IMR-90 (cell line): ENCODE measurements at regions not wholly inside any gene's neighbourhood (a gene's known extent, or its start where the extent isn't known, plus 50 kb on each side); places are given as distances from the start of the nearest gene placed in this dataset.
A peak's percentile ranks its signal among the peaks of the same experiment; 100 is the strongest.

Experiments
- ATAC-seq: fragments of 200-7000 bp; cut with Tn5 transposase; 2 replicates; pipeline ENCODE4 v1.9.1; 2020; ENCODE audit warnings: low read depth, mild to moderate bottlenecking, moderate library complexity
- BruUV-seq: library from RNA; stranded (reverse); fragments of 400-500 nt; replicated peaks from 2 replicates; lab custom pipeline; 2021; lab: Mats Ljungman, UMichigan
- CTCF ChIA-PET: fragments of 300-600 bp; formaldehyde crosslinking; extraction: SDS; loops from one replicate; lab custom pipeline; 2021; ENCODE audit warnings: antibody characterized with exemption; lab: Yijun Ruan, JAX
- POLR2A ChIA-PET: fragments of 300-600 bp; sonication (Branson Sonifier 250); formaldehyde crosslinking; loops from one replicate; lab custom pipeline; 2022; ENCODE audit warnings: antibody characterized with exemption; ENCODE audit not compliant: unreplicated experiment; lab: Charles Lee
- DNase-seq: peaks from one replicate; pipeline ENCODE4 v3.0.0; 2013
- H2AFZ ChIP-seq: replicated peaks from 2 replicates; pipeline ENCODE3; 2013; ENCODE audit warnings: low read length, mild to moderate bottlenecking; ENCODE audit not compliant: poor library complexity
- H2AK5ac ChIP-seq: 2 replicates; pipeline ENCODE4 v1.6.1; 2013; ENCODE audit warnings: low read depth, low read length, inconsistent platforms
- H2AK9ac ChIP-seq: replicated peaks from 2 replicates; pipeline ENCODE3; 2013; ENCODE audit warnings: mild to moderate bottlenecking, low read depth, low read length, moderate library complexity; ENCODE audit not compliant: poor library complexity
- H2BK120ac ChIP-seq: 2 replicates; pipeline ENCODE4 v1.6.1; 2013; ENCODE audit warnings: low read depth, low read length, inconsistent platforms
- H2BK15ac ChIP-seq: 3 replicates; pipeline ENCODE4 v1.6.1; 2013; ENCODE audit warnings: low read depth, low read length, inconsistent platforms
- H2BK20ac ChIP-seq: 2 replicates; pipeline ENCODE4 v1.6.1; 2013; ENCODE audit warnings: low read depth, mild to moderate bottlenecking, inconsistent platforms, low read length, moderate library complexity
- H2BK5ac ChIP-seq: 2 replicates; pipeline ENCODE4 v1.6.1; 2013; ENCODE audit warnings: mild to moderate bottlenecking, low read depth, low read length, inconsistent platforms; ENCODE audit not compliant: poor library complexity, severe bottlenecking
- H3K14ac ChIP-seq: replicated peaks from 2 replicates; pipeline ENCODE4 v1.6.1; 2013; ENCODE audit warnings: low read depth, low read length, inconsistent platforms
- H3K18ac ChIP-seq: 2 replicates; pipeline ENCODE4 v1.6.1; 2013; ENCODE audit warnings: low read depth, low read length, control low read depth
- H3K23ac ChIP-seq: 2 replicates; pipeline ENCODE4 v1.6.1; 2013; ENCODE audit warnings: low read depth, low read length, inconsistent platforms
- H3K27ac ChIP-seq: 2 replicates; pipeline ENCODE4 v1.5.1; 2013; ENCODE audit warnings: mild to moderate bottlenecking, control low read depth, low read length; ENCODE audit not compliant: insufficient read depth
- H3K27me3 ChIP-seq: 2 replicates; pipeline ENCODE4 v1.6.1; 2013; ENCODE audit warnings: low read length; ENCODE audit not compliant: control insufficient read depth, insufficient read depth
- H3K36me3 ChIP-seq: 2 replicates; pipeline ENCODE4 v1.6.1; 2013; ENCODE audit warnings: low read length, mixed read lengths; ENCODE audit not compliant: control insufficient read depth, insufficient read depth
- H3K4ac ChIP-seq: 2 replicates; pipeline ENCODE4 v1.6.1; 2013; ENCODE audit warnings: low read depth, low read length, inconsistent platforms
- H3K4me1 ChIP-seq: 2 replicates; pipeline ENCODE4 v1.6.1; 2013; ENCODE audit warnings: low read length, mixed read lengths; ENCODE audit not compliant: control insufficient read depth, insufficient read depth
- H3K4me2 ChIP-seq: 2 replicates; pipeline ENCODE4 v1.6.1; 2013; ENCODE audit warnings: low read depth, mild to moderate bottlenecking, control low read depth, low read length, moderate library complexity
- H3K4me3 ChIP-seq: 2 replicates; pipeline ENCODE4 v1.5.1; 2013; ENCODE audit warnings: low read depth, mild to moderate bottlenecking, control low read depth, low read length, moderate library complexity; ENCODE audit not compliant: insufficient read depth
- H3K56ac ChIP-seq: 2 replicates; pipeline ENCODE4 v1.6.1; 2013; ENCODE audit warnings: low read length, inconsistent platforms; ENCODE audit not compliant: insufficient read depth; ENCODE audit errors: extremely low read depth
- H3K79me1 ChIP-seq, 2 experiments: 2 replicates each; pipeline ENCODE4 v1.6.1; 2013; ENCODE audit warnings: low read length in 2 of 2, inconsistent platforms in 1 of 2, low read depth in 1 of 2
- H3K9ac ChIP-seq: 2 replicates; pipeline ENCODE4 v1.6.1; 2013; ENCODE audit warnings: low read depth, low read length, control low read depth
- H3K9me1 ChIP-seq: 2 replicates; pipeline ENCODE4 v1.6.1; 2013; ENCODE audit warnings: low read length, inconsistent platforms; ENCODE audit not compliant: insufficient read depth
- H3K9me3 ChIP-seq: 2 replicates; pipeline ENCODE4 v1.6.1; 2013; ENCODE audit warnings: low read length; ENCODE audit not compliant: control insufficient read depth, insufficient read depth
- H4K20me1 ChIP-seq: 2 replicates; pipeline ENCODE4 v1.6.1; 2013; ENCODE audit warnings: low read length, inconsistent platforms; ENCODE audit not compliant: insufficient read depth
- H4K5ac ChIP-seq: 2 replicates; pipeline ENCODE4 v1.6.1; 2013; ENCODE audit warnings: mild to moderate bottlenecking, low read depth, low read length, control low read depth
- H4K8ac ChIP-seq, 2 experiments: 2 replicates each; pipeline ENCODE4 v1.6.1; 2013; ENCODE audit warnings: low read depth in 2 of 2, low read length in 2 of 2, control low read depth in 1 of 2, inconsistent platforms in 1 of 2
- H4K91ac ChIP-seq: 2 replicates; pipeline ENCODE4 v1.6.1; 2013; ENCODE audit warnings: low read depth, low read length, inconsistent platforms; ENCODE audit not compliant: insufficient read depth
- MAFK ChIP-seq: IDR thresholded peaks from 2 replicates; pipeline ENCODE4 v1.6.1; 2012; ENCODE audit warnings: low read depth, low read length, improper control_type of control experiment
- WGBS, 2 experiments: methylation state at CpG; one replicate each; pipeline versions ENCODE4 v1.1.5 to v1.1.7; 2013; ENCODE audit warnings: missing lambda C conversion rate in 2 of 2; ENCODE audit not compliant: insufficient read length in 1 of 2; ENCODE audit errors: extremely low coverage in 2 of 2; 5-methylcytosine and 5-hydroxymethylcytosine counted together
- dilution Hi-C: fragments of 300-500 bp; cut with HindIII; formaldehyde crosslinking; loops from one replicate; pipeline ENCODE4 v1.14.3; 2018; ENCODE audit warnings: low sequenced_read_pairs; ENCODE audit not compliant: unreplicated experiment
- in situ Hi-C: fragments of 300-500 bp; cut with MboI; formaldehyde crosslinking; loops from 3 replicates; pipeline ENCODE4 v1.14.3; 2019; ENCODE audit warnings: low sequenced_read_pairs, inconsistent platforms, mixed read lengths
- intact Hi-C: fragments of 100-400 bp; cut with micrococcal nuclease; formaldehyde crosslinking; loops from 2 replicates; pipeline ENCODE4 v1.10.0; 2022
- TF ChIP-seq, protein P1 (sequence below): conservative IDR thresholded peaks from 2 replicates; pipeline ENCODE4 v1.5.1; 2012; ENCODE audit warnings: mild to moderate bottlenecking, low read depth, low read length, improper control_type of control experiment

GRCh38 chr2:221272729-221273128 is 299.4 kb downstream of the EPHA4 start:
- H2BK5ac ChIP-seq, result no peak overlapping the region
- BruUV-seq, result no TSS peak
- H3K27ac ChIP-seq, result no peak overlapping the region
- no peak overlapping the region for H3K9ac ChIP-seq
- H3K56ac ChIP-seq, result no peak overlapping the region
- no peak overlapping the region for H2BK20ac ChIP-seq
- 0 out of 2 replicates have a peak, but pooled peaks cover 2% of the 10 kb centered on the region for H3K9me1 ChIP-seq
- H3K14ac ChIP-seq, result no peak overlapping the region
- no peak for ATAC-seq
- DNase-seq, result no peak
- H2BK120ac ChIP-seq, result no peak overlapping the region
- H3K27me3 ChIP-seq, result no peaks in the 10 kb centered on the region; the same call in 1 of the 2 replicates
- no peak overlapping the region for H2AFZ ChIP-seq
- H3K23ac ChIP-seq, result no peak overlapping the region
- no peaks in the 10 kb centered on the region for H4K20me1 ChIP-seq
- no peak overlapping the region for H4K91ac ChIP-seq
- H3K36me3 ChIP-seq, result no peaks in the 10 kb centered on the region
- H3K79me1 ChIP-seq, result no peaks in the 10 kb centered on the region
- no peak overlapping the region for H4K8ac ChIP-seq
- no peak overlapping the region for H4K5ac ChIP-seq
- H3K18ac ChIP-seq, result no peak overlapping the region
- TF ChIP-seq MAFK, result peak; percentile 59
- TF ChIP-seq, protein P1, sequence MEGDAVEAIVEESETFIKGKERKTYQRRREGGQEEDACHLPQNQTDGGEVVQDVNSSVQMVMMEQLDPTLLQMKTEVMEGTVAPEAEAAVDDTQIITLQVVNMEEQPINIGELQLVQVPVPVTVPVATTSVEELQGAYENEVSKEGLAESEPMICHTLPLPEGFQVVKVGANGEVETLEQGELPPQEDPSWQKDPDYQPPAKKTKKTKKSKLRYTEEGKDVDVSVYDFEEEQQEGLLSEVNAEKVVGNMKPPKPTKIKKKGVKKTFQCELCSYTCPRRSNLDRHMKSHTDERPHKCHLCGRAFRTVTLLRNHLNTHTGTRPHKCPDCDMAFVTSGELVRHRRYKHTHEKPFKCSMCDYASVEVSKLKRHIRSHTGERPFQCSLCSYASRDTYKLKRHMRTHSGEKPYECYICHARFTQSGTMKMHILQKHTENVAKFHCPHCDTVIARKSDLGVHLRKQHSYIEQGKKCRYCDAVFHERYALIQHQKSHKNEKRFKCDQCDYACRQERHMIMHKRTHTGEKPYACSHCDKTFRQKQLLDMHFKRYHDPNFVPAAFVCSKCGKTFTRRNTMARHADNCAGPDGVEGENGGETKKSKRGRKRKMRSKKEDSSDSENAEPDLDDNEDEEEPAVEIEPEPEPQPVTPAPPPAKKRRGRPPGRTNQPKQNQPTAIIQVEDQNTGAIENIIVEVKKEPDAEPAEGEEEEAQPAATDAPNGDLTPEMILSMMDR, result no peak
- H3K9me3 ChIP-seq, result no peaks in the 10 kb centered on the region
- no peaks in the 10 kb centered on the region for H3K4me1 ChIP-seq
- in situ Hi-C loops, result no loop called here
- no peak overlapping the region for H3K4me3 ChIP-seq
- ChIA-PET CTCF (interaction anchor here (0.6 kb wide), 1 partner anchor 10 kb away, joined by 4 read pairs; no protein-coding TSS in a partner anchor), POLR2A (interaction anchor here (0.5 kb wide), 1 partner anchor 88 kb away, joined by 3 read pairs; no protein-coding TSS in a partner anchor)
- H3K4ac ChIP-seq, result no peak overlapping the region
- H3K4me2 ChIP-seq, result no peak overlapping the region
- no peak overlapping the region for H2BK15ac ChIP-seq
- dilution Hi-C loops, result no loop called here
- H2AK5ac ChIP-seq, result no peak overlapping the region
- no peak overlapping the region for H2AK9ac ChIP-seq
- intact Hi-C loops, result no loop called here
- no CpG with 5 or more reads among the region's 3 CpGs for WGBS, 2 experiments
